Stomach smooth muscle (tissue), 2 donors: ENCODE measurements at regions not wholly inside any gene's neighbourhood (a gene's known extent, or its start where the extent isn't known, plus 50 kb on each side); places are given as distances from the start of the nearest gene placed in this dataset.
"Not testable (repeated sequence)": the region's sequence is repeated elsewhere in the genome, so short reads cannot be mapped to it uniquely, and the experiment has no call there.

ENCODE experiments used
- H3K27ac ChIP-seq: one replicate; pipeline ENCODE4 v1.7.0; 2013; ENCODE audit warnings: mild to moderate bottlenecking, low read length, inconsistent platforms
- H3K27me3 ChIP-seq, 2 donors: one replicate each; pipeline ENCODE4 v1.7.0; 2013; ENCODE audit warnings: low read length in 2 of 2; ENCODE audit not compliant: insufficient read depth in 2 of 2, control insufficient read depth in 1 of 2
- H3K36me3 ChIP-seq, 2 donors: one replicate each; pipeline ENCODE4 v1.7.0; 2013; ENCODE audit warnings: low read length in 2 of 2; ENCODE audit not compliant: control insufficient read depth in 2 of 2, insufficient read depth in 2 of 2
- H3K4me1 ChIP-seq: one replicate; pipeline ENCODE4 v1.7.0; 2013; ENCODE audit warnings: low read length; ENCODE audit not compliant: control insufficient read depth, insufficient read depth
- H3K4me3 ChIP-seq, 2 donors: one replicate each; pipeline ENCODE4 v1.7.0; 2013; ENCODE audit warnings: low read length in 2 of 2
- H3K9ac ChIP-seq, 2 donors: one replicate each; pipeline ENCODE4 v1.7.0; 2013; ENCODE audit warnings: low read length in 2 of 2, mild to moderate bottlenecking in 1 of 2
- H3K9me3 ChIP-seq, 2 donors: one replicate each; pipeline ENCODE4 v1.7.0; 2013; ENCODE audit warnings: low read length in 2 of 2; ENCODE audit not compliant: control insufficient read depth in 2 of 2
- donor health status: healthy.
- donor health status: Pancreatic carcinoma.

DNA sequence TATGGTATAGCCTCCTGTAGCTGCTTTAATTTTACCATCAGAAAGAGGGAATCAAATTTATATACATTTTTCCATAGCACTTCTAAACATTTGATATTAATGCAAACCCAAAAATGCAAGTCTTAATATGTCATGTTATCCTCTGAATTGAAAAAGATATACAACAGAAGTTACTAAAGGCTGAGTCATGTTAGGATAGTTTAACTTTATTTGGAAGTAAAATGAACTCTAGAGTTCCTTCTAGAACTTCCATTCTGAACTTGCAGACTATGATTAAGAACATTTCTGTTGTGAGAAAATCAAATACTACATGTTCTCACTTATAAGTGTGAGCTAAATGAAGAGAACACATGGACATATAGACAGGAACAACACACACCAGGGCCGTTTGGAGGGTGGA lies 317.3 kb upstream of the PRR16 start:
- H3K36me3 ChIP-seq, result no peaks in the 10 kb centered on the region
- H3K9ac ChIP-seq, result no peak overlapping the region
- no peak overlapping the region for H3K27ac ChIP-seq
- H3K9me3 ChIP-seq, result no peaks in the 10 kb centered on the region
- H3K4me1 ChIP-seq, result no peaks in the 10 kb centered on the region
- no peak overlapping the region for H3K4me3 ChIP-seq
- H3K27me3 ChIP-seq, result no peaks in the 10 kb centered on the region

DNA sequence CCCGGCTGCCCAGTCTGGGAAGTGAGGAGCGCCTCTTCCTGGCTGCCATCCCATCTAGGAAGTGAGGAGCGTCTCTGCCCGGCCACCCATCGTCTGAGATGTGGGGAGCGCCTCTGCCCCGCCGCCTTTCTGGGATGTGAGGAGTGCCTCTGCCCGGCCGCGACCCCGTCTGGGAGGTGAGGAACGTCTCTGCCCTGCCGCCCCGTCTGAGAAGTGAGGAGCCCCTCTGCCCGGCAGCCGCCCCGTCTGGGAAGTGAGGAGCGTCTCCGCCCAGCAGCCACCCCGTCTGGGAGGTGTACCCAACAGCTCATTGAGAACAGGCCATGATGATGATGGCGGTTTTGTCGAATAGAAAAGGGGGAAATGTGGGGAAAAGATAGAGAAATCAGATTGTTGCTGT lies 316.2 kb upstream of the PRR16 start:
- not testable (repeated sequence) for H3K9me3 ChIP-seq, H3K9ac ChIP-seq, H3K27me3 ChIP-seq, H3K27ac ChIP-seq, H3K36me3 ChIP-seq, H3K4me1 ChIP-seq, H3K4me3 ChIP-seq

DNA sequence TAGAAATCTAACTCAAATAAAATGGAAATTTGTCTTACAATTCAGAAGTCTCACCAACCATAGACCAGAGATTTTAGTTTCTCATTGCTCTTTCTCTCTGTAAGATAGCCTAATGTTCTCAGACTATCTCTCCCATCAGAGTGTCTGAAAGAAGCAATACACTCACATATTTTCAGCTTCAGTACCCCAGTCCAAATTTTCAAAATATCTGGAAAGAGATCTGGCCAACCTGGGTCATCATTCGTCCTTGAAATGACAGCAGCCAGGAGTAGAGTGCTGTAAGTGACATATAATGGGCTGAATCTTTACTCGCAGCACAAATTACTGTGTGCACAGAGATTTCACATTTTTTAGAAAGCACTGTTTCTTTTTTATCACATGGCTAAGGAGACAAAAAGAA lies 313.3 kb upstream of the PRR16 start:
- H3K4me3 ChIP-seq, result no peak overlapping the region
- no peaks in the 10 kb centered on the region for H3K36me3 ChIP-seq
- H3K27me3 ChIP-seq, result no peaks in the 10 kb centered on the region
- no peaks in the 10 kb centered on the region for H3K4me1 ChIP-seq
- H3K9me3 ChIP-seq, result no peaks in the 10 kb centered on the region
- H3K27ac ChIP-seq, result no peak overlapping the region
- H3K9ac ChIP-seq, result no peak overlapping the region

DNA sequence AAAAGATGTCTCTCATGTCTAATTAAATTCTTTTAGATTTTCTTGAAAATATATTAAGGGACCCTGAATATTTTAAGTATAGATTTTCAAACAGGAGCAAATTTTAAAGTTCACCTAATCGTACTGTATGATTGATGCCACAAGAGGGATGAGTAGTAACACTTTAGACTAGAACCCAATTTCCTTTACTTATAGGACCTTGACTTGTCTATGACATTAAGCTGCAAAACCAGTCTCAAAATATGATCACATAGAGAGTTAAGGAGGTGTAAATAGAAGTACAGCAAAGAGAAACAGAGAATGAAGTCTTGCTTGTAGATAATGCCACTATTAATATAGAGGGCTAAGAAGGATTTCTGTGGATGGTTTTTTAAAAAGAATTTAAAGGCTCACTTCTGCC lies 312.9 kb upstream of the PRR16 start:
- Histone ChIP-seq H3K4me3 (no peak overlapping the region), H3K27ac (no peak overlapping the region), H3K9ac (no peak overlapping the region), H3K9me3 (no peaks in the 10 kb centered on the region), H3K4me1 (no peaks in the 10 kb centered on the region), H3K36me3 (no peaks in the 10 kb centered on the region), H3K27me3 (no peaks in the 10 kb centered on the region)

DNA sequence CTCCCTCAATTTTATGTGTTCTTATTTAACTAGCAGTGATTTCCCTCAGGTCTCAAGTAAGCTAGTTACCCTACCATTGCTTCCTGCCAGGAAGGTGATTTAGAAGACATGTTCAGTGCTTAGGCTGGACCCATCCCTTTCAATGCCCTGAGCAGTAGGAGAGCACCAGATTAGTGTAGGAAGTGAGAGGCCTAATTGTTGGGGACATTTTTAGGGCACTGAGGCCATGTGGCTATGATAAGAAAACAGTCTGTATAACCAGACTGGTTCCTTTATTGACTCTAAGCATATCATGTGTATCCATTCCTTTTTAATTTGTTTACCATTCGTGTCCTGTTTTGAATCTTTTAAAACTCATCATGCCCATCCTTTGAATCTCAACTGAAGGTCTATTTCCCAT lies 312.3 kb upstream of the PRR16 start:
- Histone ChIP-seq H3K9me3 (no peaks in the 10 kb centered on the region), H3K4me3 (no peak overlapping the region), H3K27ac (no peak overlapping the region), H3K27me3 (no peaks in the 10 kb centered on the region), H3K9ac (no peak overlapping the region), H3K4me1 (no peaks in the 10 kb centered on the region), H3K36me3 (no peaks in the 10 kb centered on the region)

DNA sequence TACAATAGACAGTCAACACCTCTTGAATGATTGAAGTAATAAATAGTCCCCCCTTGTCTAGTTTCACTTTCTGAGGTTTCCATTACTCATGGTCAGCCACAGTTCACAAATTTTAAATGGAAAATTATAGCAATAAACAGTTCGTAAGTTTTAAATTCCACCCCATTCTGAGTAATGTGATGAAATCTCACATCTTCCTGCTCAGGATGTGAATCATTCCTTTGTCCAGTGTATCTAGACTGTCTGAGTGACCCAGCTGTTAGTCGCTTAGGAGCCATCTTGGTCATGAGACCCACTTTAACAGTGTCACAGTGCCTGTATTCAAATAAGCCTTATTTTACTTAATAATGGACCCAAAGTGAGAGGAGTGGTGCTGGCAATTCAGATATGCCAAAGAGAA lies 311.6 kb upstream of the PRR16 start:
- H3K9ac ChIP-seq, result no peak overlapping the region
- H3K4me1 ChIP-seq, result no peaks in the 10 kb centered on the region
- H3K4me3 ChIP-seq, result no peak overlapping the region
- no peaks in the 10 kb centered on the region for H3K27me3 ChIP-seq
- H3K36me3 ChIP-seq, result no peaks in the 10 kb centered on the region
- no peaks in the 10 kb centered on the region for H3K9me3 ChIP-seq
- H3K27ac ChIP-seq, result no peak overlapping the region

DNA sequence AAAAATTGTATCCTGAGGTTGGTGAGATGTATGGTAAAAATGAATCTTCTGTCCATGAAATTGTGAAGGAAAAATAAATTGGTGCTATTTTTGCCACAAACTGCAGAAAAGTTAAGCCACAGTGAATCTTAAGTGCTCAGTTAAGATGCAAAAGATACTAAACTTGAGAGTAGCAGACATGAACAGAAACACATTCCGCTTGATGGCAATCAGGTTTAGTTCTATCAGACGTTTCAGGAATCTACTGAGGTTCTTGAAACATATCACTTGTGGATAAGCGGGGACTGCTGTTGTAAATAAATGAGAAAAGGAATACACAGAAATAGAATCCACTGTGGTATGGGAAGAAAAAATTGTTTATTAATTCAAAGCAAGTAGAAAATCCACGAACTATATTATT lies 311.2 kb upstream of the PRR16 start:
- Histone ChIP-seq H3K9ac (no peak overlapping the region), H3K4me1 (no peaks in the 10 kb centered on the region), H3K9me3 (no peaks in the 10 kb centered on the region), H3K27me3 (no peaks in the 10 kb centered on the region), H3K4me3 (no peak overlapping the region), H3K27ac (no peak overlapping the region), H3K36me3 (no peaks in the 10 kb centered on the region)

GRCh38 chr5:120153551-120153950 lies 310.5 kb upstream of the PRR16 start:
- H3K9ac ChIP-seq, result no peak overlapping the region
- no peaks in the 10 kb centered on the region for H3K36me3 ChIP-seq
- H3K27ac ChIP-seq, result no peak overlapping the region
- no peak overlapping the region for H3K4me3 ChIP-seq
- H3K9me3 ChIP-seq, result no peaks in the 10 kb centered on the region
- no peaks in the 10 kb centered on the region for H3K4me1 ChIP-seq
- no peaks in the 10 kb centered on the region for H3K27me3 ChIP-seq

DNA sequence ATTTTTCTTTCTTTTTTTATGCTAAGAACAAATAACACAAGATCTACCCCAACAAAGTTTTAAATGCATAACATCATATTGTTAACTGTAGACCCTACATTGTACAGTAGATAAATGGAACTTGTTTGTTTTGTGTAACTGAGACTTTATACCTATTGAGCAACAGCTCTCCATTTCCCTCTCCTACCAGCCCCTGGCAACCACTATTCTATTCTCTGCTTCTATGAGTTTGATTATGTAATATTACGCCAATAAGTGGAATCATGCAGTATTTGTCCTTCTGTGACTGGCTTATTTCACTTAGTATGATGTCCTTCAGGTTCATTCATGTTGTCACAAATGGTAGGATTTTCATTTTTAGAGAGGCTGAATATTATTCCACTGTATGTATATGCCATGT lies 308.2 kb upstream of the PRR16 start:
- H3K4me1 ChIP-seq, result no peaks in the 10 kb centered on the region
- no peaks in the 10 kb centered on the region for H3K36me3 ChIP-seq
- no peak overlapping the region for H3K4me3 ChIP-seq
- no peak overlapping the region for H3K9ac ChIP-seq
- no peak overlapping the region for H3K27ac ChIP-seq
- no peaks in the 10 kb centered on the region for H3K27me3 ChIP-seq
- no peaks in the 10 kb centered on the region for H3K9me3 ChIP-seq

- Histone ChIP-seq H3K4me1 (no peaks in the 10 kb centered on the region), H3K9me3 (no peaks in the 10 kb centered on the region), H3K27ac (no peak overlapping the region), H3K36me3 (no peaks in the 10 kb centered on the region), H3K27me3 (no peaks in the 10 kb centered on the region), H3K9ac (no peak overlapping the region), H3K4me3 (no peak overlapping the region)
Measured at GRCh38 chr5:120158211-120158610, 305.9 kb upstream of the PRR16 start.

DNA sequence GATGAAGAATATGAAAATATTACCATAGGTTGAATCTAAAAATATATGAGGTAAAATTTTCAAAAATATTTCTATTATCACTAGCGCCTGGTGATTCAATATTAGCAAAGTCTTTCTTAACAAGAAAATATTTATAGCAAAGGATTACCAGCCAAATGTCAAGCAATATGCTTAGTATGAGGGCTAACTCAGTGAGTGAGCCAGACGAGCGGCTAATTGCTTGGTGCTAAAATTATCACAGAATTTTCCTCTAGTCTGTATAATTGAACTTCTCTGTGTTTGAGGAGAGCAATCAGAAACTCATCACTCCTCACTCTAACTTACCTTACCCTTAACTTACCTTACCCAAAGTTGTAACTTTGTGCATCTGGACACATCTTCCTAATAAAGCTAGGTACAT lies 304.9 kb upstream of the PRR16 start:
- H3K36me3 ChIP-seq, result no peaks in the 10 kb centered on the region
- no peak overlapping the region for H3K9ac ChIP-seq
- H3K9me3 ChIP-seq, result no peaks in the 10 kb centered on the region
- H3K27ac ChIP-seq, result no peak overlapping the region
- no peak overlapping the region for H3K4me3 ChIP-seq
- H3K27me3 ChIP-seq, result no peaks in the 10 kb centered on the region
- H3K4me1 ChIP-seq, result no peaks in the 10 kb centered on the region
